Stimulated activated naive CD8-positive, alpha-beta T cell treated with anti-CD3 and anti-CD28 coated beads, Interleukin-15, Interleukin-2, amounts not matched to agents 100 ng/mL and 50 ng/mL, for 24 hours (primary cell): ENCODE measurements at regions not wholly inside any gene's neighbourhood (a gene's known extent, or its start where the extent isn't known, plus 50 kb on each side); places are given as distances from the start of the nearest gene placed in this dataset.
"Not testable (repeated sequence)": the region's sequence is repeated elsewhere in the genome, so short reads cannot be mapped to it uniquely, and the experiment has no call there.

Experiments
- H3K27ac Mint-ChIP-seq: one replicate; pipeline ENCODE4 v1.8.0; 2021; ENCODE audit warnings: mild to moderate bottlenecking, mixed read lengths
- H3K27me3 Mint-ChIP-seq: one replicate; pipeline ENCODE4 v1.8.0; 2021; ENCODE audit warnings: mixed read lengths
- H3K36me3 Mint-ChIP-seq: one replicate; pipeline ENCODE4 v1.8.0; 2021; ENCODE audit warnings: low read depth, mixed read lengths
- H3K4me1 Mint-ChIP-seq: one replicate; pipeline ENCODE4 v1.8.0; 2021; ENCODE audit warnings: low read depth, mixed read lengths
- H3K4me3 Mint-ChIP-seq: one replicate; pipeline ENCODE4 v1.8.0; 2021; ENCODE audit warnings: mild to moderate bottlenecking, mixed read lengths
- H3K9me3 Mint-ChIP-seq: one replicate; pipeline ENCODE4 v1.8.0; 2021; ENCODE audit warnings: mixed read lengths

GRCh38 chr2:66095820-66096345 is 339.0 kb upstream of the MEIS1 start:
- Mint-ChIP-seq H3K4me1 (no peaks in the 10 kb centered on the region), H3K4me3 (no peak overlapping the region), H3K9me3 (peaks cover 4% of the 10 kb centered on the region), H3K27me3 (no peaks in the 10 kb centered on the region), H3K27ac (no peak overlapping the region), H3K36me3 (no peaks in the 10 kb centered on the region)

- H3K9me3 Mint-ChIP-seq = peaks cover 11% of the 10 kb centered on the region
- not testable (repeated sequence) for H3K36me3 Mint-ChIP-seq
Measured at GRCh38 chr2:66094689-66095088, 340.2 kb upstream of the MEIS1 start.

DNA sequence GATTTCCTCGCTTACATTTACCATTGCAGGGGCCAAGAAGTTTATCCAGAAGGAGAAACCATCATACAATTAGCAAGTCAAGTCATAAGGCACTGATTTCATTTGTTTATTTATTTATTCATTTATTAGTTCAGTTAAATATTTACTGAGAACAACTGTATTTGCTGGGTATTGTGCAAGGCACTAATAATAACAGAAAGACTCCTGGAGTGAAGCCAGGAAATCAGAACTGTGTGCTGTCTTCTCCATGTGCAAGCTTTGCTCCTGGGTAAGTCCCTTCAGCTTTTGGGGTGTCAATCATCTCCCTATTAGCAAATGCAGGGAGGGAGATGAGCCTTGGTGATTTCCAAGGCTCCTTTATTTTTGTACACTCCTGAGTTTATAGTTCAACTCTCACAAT is 341.6 kb upstream of the MEIS1 start:
- H3K36me3 Mint-ChIP-seq = no peaks in the 10 kb centered on the region
- H3K27ac Mint-ChIP-seq = no peak overlapping the region
- no peak overlapping the region for H3K4me3 Mint-ChIP-seq
- peaks cover 16% of the 10 kb centered on the region for H3K9me3 Mint-ChIP-seq
- H3K27me3 Mint-ChIP-seq = no peaks in the 10 kb centered on the region
- H3K4me1 Mint-ChIP-seq = no peaks in the 10 kb centered on the region

More at GRCh38 chr2:66094689-66095088, 340.2 kb upstream of the MEIS1 start:
- H3K4me3 Mint-ChIP-seq, H3K27ac Mint-ChIP-seq, H3K4me1 Mint-ChIP-seq, H3K27me3 Mint-ChIP-seq: not testable (repeated sequence)

DNA sequence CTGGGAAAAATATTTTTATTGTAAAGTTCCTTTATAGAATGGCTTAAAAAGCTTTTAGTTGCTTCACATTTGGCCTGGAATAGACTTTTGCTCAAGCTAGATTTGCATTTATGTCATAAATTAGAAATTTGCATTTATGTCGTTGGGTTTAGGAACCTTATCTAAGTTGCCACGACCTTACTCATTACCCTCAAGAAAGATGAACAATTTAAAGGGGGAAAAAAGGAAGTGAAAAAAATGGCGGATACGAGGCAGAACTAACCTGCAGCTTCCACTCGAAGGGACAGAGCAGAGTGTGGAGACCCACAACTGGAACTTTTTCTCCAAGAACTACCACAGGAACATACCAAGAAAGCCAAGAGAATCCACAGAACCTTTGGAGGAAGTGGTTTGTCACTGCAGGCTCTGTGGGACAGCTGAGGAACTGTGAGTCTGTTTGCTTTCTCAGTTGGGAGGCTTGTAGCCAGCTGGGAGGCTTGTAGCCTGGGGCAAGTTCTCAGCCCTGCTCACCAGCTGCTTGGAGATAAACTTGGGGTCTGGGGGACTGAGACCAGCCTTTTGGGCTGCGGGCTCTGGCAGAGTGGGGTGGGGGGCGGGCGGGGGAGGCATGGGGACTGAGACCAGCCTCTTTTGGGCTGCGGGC is 349.9 kb upstream of the MEIS1 start:
- Mint-ChIP-seq H3K9me3 (peaks cover 17% of the 10 kb centered on the region), H3K4me1 (no peaks in the 10 kb centered on the region), H3K4me3 (no peak overlapping the region), H3K27ac (no peak overlapping the region), H3K27me3 (no peaks in the 10 kb centered on the region), H3K36me3 (no peaks in the 10 kb centered on the region)

DNA sequence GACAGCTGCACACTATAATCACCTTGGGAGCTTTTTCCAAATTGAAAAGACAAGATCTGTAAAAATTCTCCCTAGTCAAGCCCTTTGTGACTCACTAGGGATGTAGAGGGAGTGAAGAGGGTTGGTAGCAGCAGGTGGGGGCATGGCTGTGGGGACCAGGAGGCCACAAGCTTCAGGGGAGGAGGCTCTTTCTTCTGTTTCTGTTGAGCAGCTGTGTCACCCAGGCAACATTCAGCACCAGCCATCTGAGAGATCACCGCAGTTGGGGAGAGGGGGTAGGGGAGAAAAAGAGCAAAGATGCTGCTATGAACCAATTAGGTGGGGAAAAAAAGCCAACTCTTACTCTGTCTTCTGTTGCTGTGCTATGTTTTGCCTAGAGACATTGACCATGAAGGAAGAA is 352.3 kb upstream of the MEIS1 start:
- Mint-ChIP-seq H3K36me3 (no peaks in the 10 kb centered on the region), H3K4me3 (no peak overlapping the region), H3K9me3 (peaks cover 4% of the 10 kb centered on the region), H3K4me1 (no peaks in the 10 kb centered on the region), H3K27ac (no peak overlapping the region), H3K27me3 (no peaks in the 10 kb centered on the region)

- no peaks in the 10 kb centered on the region for H3K36me3 Mint-ChIP-seq
Measured at GRCh38 chr2:66080127-66080526, 354.8 kb upstream of the MEIS1 start.

GRCh38 chr2:66073172-66073571 is 361.8 kb upstream of the MEIS1 start:
- Mint-ChIP-seq H3K4me1 (no peaks in the 10 kb centered on the region), H3K9me3 (no peaks in the 10 kb centered on the region)

More at GRCh38 chr2:66080127-66080526, 354.8 kb upstream of the MEIS1 start:
- Mint-ChIP-seq H3K27ac (no peak overlapping the region), H3K4me3 (no peak overlapping the region), H3K27me3 (no peaks in the 10 kb centered on the region), H3K9me3 (no peaks in the 10 kb centered on the region), H3K4me1 (no peaks in the 10 kb centered on the region)

GRCh38 chr2:66070721-66071602 is 364.0 kb upstream of the MEIS1 start:
- H3K4me1 Mint-ChIP-seq = no peaks in the 10 kb centered on the region
- H3K9me3 Mint-ChIP-seq = no peaks in the 10 kb centered on the region
- no peaks in the 10 kb centered on the region for H3K36me3 Mint-ChIP-seq
- H3K27ac Mint-ChIP-seq = no peak overlapping the region
- H3K4me3 Mint-ChIP-seq = no peak overlapping the region
- no peaks in the 10 kb centered on the region for H3K27me3 Mint-ChIP-seq

More at GRCh38 chr2:66073172-66073571, 361.8 kb upstream of the MEIS1 start:
- H3K27me3 Mint-ChIP-seq = no peaks in the 10 kb centered on the region
- no peak overlapping the region for H3K27ac Mint-ChIP-seq
- H3K4me3 Mint-ChIP-seq = no peak overlapping the region
- no peaks in the 10 kb centered on the region for H3K36me3 Mint-ChIP-seq

GRCh38 chr2:66069937-66070720 is 364.8 kb upstream of the MEIS1 start:
- no peaks in the 10 kb centered on the region for H3K9me3 Mint-ChIP-seq
- H3K27me3 Mint-ChIP-seq = no peaks in the 10 kb centered on the region
- no peak overlapping the region for H3K27ac Mint-ChIP-seq
- H3K4me1 Mint-ChIP-seq = no peaks in the 10 kb centered on the region
- no peaks in the 10 kb centered on the region for H3K36me3 Mint-ChIP-seq
- no peak overlapping the region for H3K4me3 Mint-ChIP-seq

DNA sequence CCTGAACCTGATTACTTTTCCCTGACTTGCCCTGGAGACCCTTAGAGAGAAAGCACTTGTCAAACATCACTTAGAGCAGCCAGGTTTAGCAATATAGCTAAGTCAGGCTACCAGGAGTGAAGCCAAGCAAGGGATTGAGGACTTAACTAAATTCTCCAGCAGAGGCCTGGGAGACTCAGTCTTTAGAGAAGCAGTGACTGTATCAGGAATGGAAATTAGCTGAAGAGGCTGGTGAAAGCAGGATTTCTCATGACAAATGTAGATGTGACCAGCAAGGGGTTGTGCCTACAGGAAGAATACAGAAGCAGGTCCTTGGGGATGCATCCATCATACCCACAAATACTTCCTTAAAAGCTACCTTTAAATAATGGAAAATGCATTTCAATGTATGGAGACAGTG is 368.9 kb upstream of the MEIS1 start:
- Mint-ChIP-seq H3K4me1 (no peaks in the 10 kb centered on the region), H3K36me3 (no peaks in the 10 kb centered on the region), H3K9me3 (no peaks in the 10 kb centered on the region), H3K27me3 (no peaks in the 10 kb centered on the region), H3K27ac (no peak overlapping the region), H3K4me3 (no peak overlapping the region)

- Mint-ChIP-seq H3K36me3 (no peaks in the 10 kb centered on the region), H3K27ac (no peak overlapping the region), H3K4me1 (no peaks in the 10 kb centered on the region), H3K27me3 (no peaks in the 10 kb centered on the region), H3K9me3 (no peaks in the 10 kb centered on the region), H3K4me3 (no peak overlapping the region)
Measured at GRCh38 chr2:66059332-66059731, 375.6 kb upstream of the MEIS1 start.

DNA sequence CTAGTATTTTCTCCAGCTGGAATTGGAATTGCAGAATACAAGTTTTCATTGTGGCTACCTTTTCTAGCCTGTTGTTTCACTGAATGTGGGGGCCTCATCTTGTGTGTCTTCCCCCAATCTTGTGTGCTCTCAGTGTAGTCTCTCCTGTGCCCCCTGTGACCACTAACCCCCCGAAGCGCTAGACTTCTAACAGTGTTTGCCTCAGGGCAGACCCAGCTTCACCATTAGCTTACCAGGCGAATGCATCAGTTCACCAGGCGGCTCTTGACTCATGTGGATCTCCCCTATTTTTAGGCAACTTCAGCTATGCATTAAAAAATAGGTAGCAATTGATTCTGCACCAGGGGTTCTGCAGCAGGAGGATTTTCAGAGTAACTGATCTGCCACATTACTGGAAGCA is 376.2 kb upstream of the MEIS1 start:
- Mint-ChIP-seq H3K36me3 (no peaks in the 10 kb centered on the region), H3K4me3 (no peak overlapping the region), H3K4me1 (no peaks in the 10 kb centered on the region), H3K27me3 (no peaks in the 10 kb centered on the region), H3K9me3 (no peaks in the 10 kb centered on the region), H3K27ac (no peak overlapping the region)

GRCh38 chr2:66057844-66058243 is 377.1 kb upstream of the MEIS1 start:
- no peak overlapping the region for H3K4me3 Mint-ChIP-seq
- H3K27me3 Mint-ChIP-seq = no peaks in the 10 kb centered on the region
- H3K9me3 Mint-ChIP-seq = no peaks in the 10 kb centered on the region

GRCh38 chr2:66050392-66050791 is 384.5 kb upstream of the MEIS1 start:
- H3K4me1 Mint-ChIP-seq = no peaks in the 10 kb centered on the region
- H3K4me3 Mint-ChIP-seq = no peak overlapping the region
- H3K27ac Mint-ChIP-seq = no peak overlapping the region
- peaks cover 5% of the 10 kb centered on the region for H3K9me3 Mint-ChIP-seq
- H3K36me3 Mint-ChIP-seq = no peaks in the 10 kb centered on the region
- H3K27me3 Mint-ChIP-seq = no peaks in the 10 kb centered on the region

More at GRCh38 chr2:66057844-66058243, 377.1 kb upstream of the MEIS1 start:
- no peaks in the 10 kb centered on the region for H3K36me3 Mint-ChIP-seq
- no peak overlapping the region for H3K27ac Mint-ChIP-seq
- no peaks in the 10 kb centered on the region for H3K4me1 Mint-ChIP-seq

GRCh38 chr2:66048667-66049066 is 386.3 kb upstream of the MEIS1 start:
- Mint-ChIP-seq H3K4me1 (no peaks in the 10 kb centered on the region), H3K36me3 (no peaks in the 10 kb centered on the region), H3K9me3 (peaks cover 5% of the 10 kb centered on the region), H3K27me3 (no peaks in the 10 kb centered on the region), H3K4me3 (no peak overlapping the region), H3K27ac (no peak overlapping the region)
